ENCODE measurements at regions not wholly inside any gene's neighbourhood (a gene's known extent, or its start where the extent isn't known, plus 50 kb on each side); places are given as distances from the start of the nearest gene placed in this dataset.

GRCh38 chr14:31982642-31983041, 94.5 kb upstream of the ARHGAP5 start:
- H3K9me3 ChIP-seq (ENCODE audit: control insufficient read depth, low read length): no peaks in the 10 kb centered on the region
- no peaks in the 10 kb centered on the region for H3K36me3 ChIP-seq (ENCODE audit: control insufficient read depth, insufficient read depth, low read length)
- no peak overlapping the region for H3K27ac ChIP-seq
- H3K4me3 ChIP-seq (ENCODE audit: low read depth, low read length): no peak overlapping the region
- H3K4me1 ChIP-seq: no peaks in the 10 kb centered on the region
- H3K79me2 ChIP-seq: no peaks in the 10 kb centered on the region
- H2AFZ ChIP-seq: no peak overlapping the region
- no peak overlapping the region for H3K4me2 ChIP-seq (ENCODE audit: low read length)
- H3K27me3 ChIP-seq (ENCODE audit: control insufficient read depth, insufficient read depth, low read length): no peaks in the 10 kb centered on the region
- H3K9ac ChIP-seq: no peak overlapping the region
- no peak for TF ChIP-seq CTCF (IDR thresholded peaks at IDR 0.05)

DNA sequence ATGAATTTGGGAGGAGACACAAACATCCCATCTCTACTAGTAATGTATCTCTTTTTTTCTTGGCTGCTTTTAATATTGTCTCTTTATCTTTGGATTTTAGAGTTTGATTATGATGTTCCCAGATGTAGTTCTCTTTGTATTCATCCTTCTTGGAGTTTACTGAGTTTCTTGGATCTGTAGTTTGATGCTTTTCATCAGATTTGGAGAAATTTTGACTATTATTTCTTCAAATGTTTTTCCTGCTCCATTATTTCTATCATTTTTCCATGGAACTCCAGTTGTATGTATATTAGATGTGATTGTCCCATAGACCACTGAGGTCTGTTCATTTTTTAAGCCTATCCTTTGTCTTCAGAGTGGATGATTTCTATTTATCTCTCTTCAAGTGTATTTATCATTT, 90.7 kb upstream of the ARHGAP5 start:
- Histone ChIP-seq H3K9me3 (ENCODE audit: control insufficient read depth, low read length) (no peaks in the 10 kb centered on the region), H3K27me3 (ENCODE audit: control insufficient read depth, insufficient read depth, low read length) (no peaks in the 10 kb centered on the region), H3K9ac (no peak overlapping the region), H3K36me3 (ENCODE audit: control insufficient read depth, insufficient read depth, low read length) (no peaks in the 10 kb centered on the region), H2AFZ (no peak overlapping the region), H3K4me2 (ENCODE audit: low read length) (no peak overlapping the region), H3K27ac (no peak overlapping the region), H3K4me3 (ENCODE audit: low read depth, low read length) (no peak overlapping the region), H3K4me1 (no peaks in the 10 kb centered on the region), H3K79me2 (no peaks in the 10 kb centered on the region)
- TF ChIP-seq CTCF (IDR thresholded peaks at IDR 0.05): no peak

DNA sequence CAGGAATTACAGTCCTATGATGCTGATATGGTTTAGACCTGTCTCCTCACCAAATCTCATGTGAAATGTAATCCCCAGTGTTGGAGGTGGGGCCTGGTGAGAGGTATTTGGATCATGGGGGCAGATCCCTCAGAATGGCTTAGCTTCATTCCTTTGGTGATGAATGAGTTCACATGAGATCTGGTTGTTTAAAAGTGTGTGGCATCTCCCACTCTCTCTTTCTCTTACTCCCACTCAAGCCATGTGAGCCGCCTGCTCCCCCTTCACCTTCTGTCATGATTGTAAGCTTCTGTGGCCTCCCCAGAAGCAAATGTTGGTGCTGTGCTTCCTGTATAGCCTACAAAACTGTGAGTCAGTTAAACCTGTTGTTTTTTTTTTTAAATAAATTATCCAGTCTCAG, 89.4 kb upstream of the ARHGAP5 start:
- no peak overlapping the region for H3K9ac ChIP-seq

GRCh38 chr14:31988244-31988643, 88.9 kb upstream of the ARHGAP5 start:
- Histone ChIP-seq H3K9ac (no peak overlapping the region), H3K27ac (no peak overlapping the region), H3K79me2 (no peaks in the 10 kb centered on the region), H3K4me1 (no peaks in the 10 kb centered on the region), H2AFZ (no peak overlapping the region), H3K4me3 (ENCODE audit: low read depth, low read length) (no peak overlapping the region), H3K4me2 (ENCODE audit: low read length) (no peak overlapping the region), H3K36me3 (ENCODE audit: control insufficient read depth, insufficient read depth, low read length) (no peaks in the 10 kb centered on the region), H3K9me3 (ENCODE audit: control insufficient read depth, low read length) (no peaks in the 10 kb centered on the region), H3K27me3 (ENCODE audit: control insufficient read depth, insufficient read depth, low read length) (no peaks in the 10 kb centered on the region)
- no peak for TF ChIP-seq CTCF (IDR thresholded peaks at IDR 0.05)

More for the DNA sequence above, 89.4 kb upstream of the ARHGAP5 start:
- Histone ChIP-seq H3K27ac (no peak overlapping the region), H3K4me1 (no peaks in the 10 kb centered on the region), H3K79me2 (no peaks in the 10 kb centered on the region), H3K9me3 (ENCODE audit: control insufficient read depth, low read length) (no peaks in the 10 kb centered on the region), H3K4me2 (ENCODE audit: low read length) (no peak overlapping the region), H3K36me3 (ENCODE audit: control insufficient read depth, insufficient read depth, low read length) (no peaks in the 10 kb centered on the region), H3K4me3 (ENCODE audit: low read depth, low read length) (no peak overlapping the region), H3K27me3 (ENCODE audit: control insufficient read depth, insufficient read depth, low read length) (no peaks in the 10 kb centered on the region), H2AFZ (no peak overlapping the region)
- no peak for TF ChIP-seq CTCF (IDR thresholded peaks at IDR 0.05)

- H3K79me2 ChIP-seq: no peaks in the 10 kb centered on the region
- no peak overlapping the region for H2AFZ ChIP-seq
- no peak overlapping the region for H3K4me2 ChIP-seq (ENCODE audit: low read length)
- no peaks in the 10 kb centered on the region for H3K27me3 ChIP-seq (ENCODE audit: control insufficient read depth, insufficient read depth, low read length)
- H3K4me3 ChIP-seq (ENCODE audit: low read depth, low read length): no peak overlapping the region
- no peaks in the 10 kb centered on the region for H3K9me3 ChIP-seq (ENCODE audit: control insufficient read depth, low read length)
- no peaks in the 10 kb centered on the region for H3K36me3 ChIP-seq (ENCODE audit: control insufficient read depth, insufficient read depth, low read length)
- H3K27ac ChIP-seq: no peak overlapping the region
- H3K9ac ChIP-seq: no peak overlapping the region
- TF ChIP-seq CTCF (IDR thresholded peaks at IDR 0.05): no peak
- H3K4me1 ChIP-seq: no peaks in the 10 kb centered on the region
These were observed 86.8 kb upstream of the ARHGAP5 start for GRCh38 chr14:31990183-31990857.

Data from parathyroid adenoma (tissue), 2 donors.